GM12878 (cell line): ENCODE measurements at regions not wholly inside any gene's neighbourhood (a gene's known extent, or its start where the extent isn't known, plus 50 kb on each side); places are given as distances from the start of the nearest gene placed in this dataset.

Experiments
- ATAC-seq: fragments of 200-7000 bp; cut with Tn5 transposase; 3 replicates; pipeline ENCODE4 v1.9.1; 2020; ENCODE audit warnings: mild to moderate bottlenecking, moderate library complexity
- BruUV-seq: library from RNA; stranded (reverse); fragments of 400-500 nt; replicated peaks from 2 replicates; lab custom pipeline; 2021; lab: Mats Ljungman, UMichigan
- CTCF ChIA-PET: fragments of 300-600 bp; sonication (Branson Sonifier 250); formaldehyde crosslinking; extraction: SDS; loops from one replicate; lab custom pipeline; 2021; ENCODE audit warnings: inconsistent platforms; lab: Yijun Ruan, JAX
- POLR2A ChIA-PET: fragments of 350-600 bp; formaldehyde crosslinking; extraction: SDS; loops from one replicate; lab custom pipeline; 2021; ENCODE audit warnings: inconsistent platforms; lab: Charles Lee
- RAD21 ChIA-PET: fragments of 300-600 bp; sonication (Branson Sonifier 250); formaldehyde crosslinking; loops from one replicate; lab custom pipeline; 2023; ENCODE audit warnings: antibody characterized with exemption; ENCODE audit not compliant: unreplicated experiment; lab: Charles Lee
- SMC1A ChIA-PET: fragments of 300-600 bp; sonication (Branson Sonifier 250); formaldehyde crosslinking; loops from one replicate; lab custom pipeline; 2023; ENCODE audit not compliant: unreplicated experiment, uncharacterized antibody; lab: Charles Lee
- DNase-seq: peaks from one replicate; pipeline ENCODE4 v3.0.0-alpha.2; 2011; ENCODE audit warnings: low read depth, low spot score
- FAIRE-seq: peaks from 3 replicates; lab custom pipeline; 2011; peaks lifted over from hg19 to GRCh38; lab: Jason Lieb, UNC
- H2AFZ ChIP-seq: 2 replicates; pipeline ENCODE4 v1.6.0; 2011; ENCODE audit warnings: low read depth, low read length, control low read depth; ENCODE audit not compliant: control insufficient read depth
- H3K27ac ChIP-seq: 2 replicates; pipeline ENCODE4 v1.5.1; 2011; ENCODE audit warnings: control low read depth; ENCODE audit not compliant: control insufficient read depth, insufficient read depth
- H3K27me3 ChIP-seq, 2 experiments: replicated peaks in 1 of 2; 2 replicates each; pipeline versions ENCODE4 v1.6.0 to v1.6.1; 2011; ENCODE audit warnings: low read length in 1 of 2; ENCODE audit not compliant: control insufficient read depth in 2 of 2, insufficient read depth in 2 of 2
- H3K36me3 ChIP-seq, 2 experiments: 2 replicates each; pipeline ENCODE4 v1.5.1; 2011; ENCODE audit warnings: low read length in 1 of 2; ENCODE audit not compliant: control insufficient read depth in 2 of 2, insufficient read depth in 2 of 2
- H3K4me1 ChIP-seq: 2 replicates; pipeline ENCODE4 v1.6.1; 2011; ENCODE audit warnings: mild to moderate bottlenecking, low read length, moderate library complexity, mixed read lengths; ENCODE audit not compliant: control insufficient read depth, insufficient read depth
- H3K4me2 ChIP-seq: 2 replicates; pipeline ENCODE4 v1.6.0; 2011; ENCODE audit warnings: control low read depth; ENCODE audit not compliant: control insufficient read depth, insufficient read depth
- H3K4me3 ChIP-seq: fragments of 200-600 bp; sonication (generic); 2 replicates; pipeline ENCODE4 v1.5.1; 2016
- H3K79me2 ChIP-seq: 2 replicates; pipeline ENCODE4 v1.6.0; 2011; ENCODE audit warnings: low read length; ENCODE audit not compliant: control insufficient read depth, insufficient read depth
- H3K9ac ChIP-seq: 2 replicates; pipeline ENCODE4 v1.8.0; 2011; ENCODE audit warnings: low read length, control low read depth, mixed read lengths; ENCODE audit not compliant: control insufficient read depth, insufficient read depth
- H3K9me3 ChIP-seq: replicated peaks from 3 replicates; pipeline ENCODE4 v1.5.1; 2011; ENCODE audit warnings: mild to moderate bottlenecking, low read length; ENCODE audit not compliant: control insufficient read depth, insufficient read depth
- H4K20me1 ChIP-seq: 2 replicates; pipeline ENCODE4 v1.6.0; 2011; ENCODE audit not compliant: control insufficient read depth, insufficient read depth
- CHD2 ChIP-seq: IDR thresholded peaks from 2 replicates; pipeline ENCODE4 v1.6.1; 2011; ENCODE audit warnings: low read depth, low read length, improper control_type of control experiment, borderline replicate concordance
- CHD4 ChIP-seq: fragments of 200-600 bp; sonication (generic); IDR thresholded peaks from 2 replicates; pipeline ENCODE4 v1.6.1; 2016; ENCODE audit warnings: mild to moderate bottlenecking
- EP300 ChIP-seq, 2 experiments: fragments of 150-350 bp in 1 of 2; IDR thresholded peaks; 2 replicates each; pipeline ENCODE4 v1.6.1; 2011 to 2012; ENCODE audit warnings: low read depth in 2 of 2, low read length in 2 of 2, borderline replicate concordance in 1 of 2, improper control_type of control experiment in 1 of 2, inconsistent platforms in 1 of 2; ENCODE audit not compliant: control insufficient read depth in 1 of 2
- EZH2 ChIP-seq: IDR thresholded peaks from 2 replicates; pipeline ENCODE4 v1.6.1; 2012; ENCODE audit warnings: low read depth, mild to moderate bottlenecking, control low read depth, inconsistent platforms, low read length, borderline replicate concordance; ENCODE audit not compliant: control insufficient read depth
- IKZF1 ChIP-seq: fragments of 450-650 bp; conservative IDR thresholded peaks from 2 replicates; pipeline ENCODE4 v1.6.1; 2017; ENCODE audit warnings: antibody characterized with exemption, mild to moderate bottlenecking
- IKZF2 ChIP-seq, 2 experiments: fragments of 450-650 bp; IDR thresholded peaks; 2 replicates each; pipeline ENCODE4 v1.6.1; 2017; ENCODE audit warnings: mild to moderate bottlenecking in 2 of 2, moderate library complexity in 2 of 2
- IRF4 ChIP-seq: IDR thresholded peaks from 2 replicates; pipeline ENCODE4 v1.6.1; 2011; ENCODE audit warnings: low read depth, low read length
- NR2F1 ChIP-seq: fragments of 450-650 bp; conservative IDR thresholded peaks from 2 replicates; pipeline ENCODE4 v1.6.1; 2017; ENCODE audit warnings: mild to moderate bottlenecking
- POLR2AphosphoS2 ChIP-seq: IDR thresholded peaks from 2 replicates; pipeline ENCODE4 v1.6.1; 2011; ENCODE audit warnings: low read depth, mild to moderate bottlenecking, low read length, improper control_type of control experiment, moderate library complexity
- PRDM15 ChIP-seq: fragments of 450-650 bp; formaldehyde crosslinking; IDR thresholded peaks from 2 replicates; pipeline ENCODE4 v1.4.0; 2020; ENCODE audit warnings: mild to moderate bottlenecking, moderate library complexity
- REST ChIP-seq: IDR thresholded peaks from 2 replicates; pipeline ENCODE4 v1.6.1; 2012; ENCODE audit warnings: mild to moderate bottlenecking, low read depth, low read length
- TCF3 ChIP-seq: IDR thresholded peaks from 2 replicates; pipeline ENCODE4 v1.6.1; 2012; ENCODE audit warnings: low read depth, mild to moderate bottlenecking, low read length, borderline replicate concordance; ENCODE audit not compliant: insufficient read depth
- WGBS: methylation state at CpG from one replicate; pipeline ENCODE4 v1.1.6; 2016; ENCODE audit warnings: low lambda C conversion rate; ENCODE audit not compliant: insufficient replicate concordance, insufficient coverage; ENCODE audit errors: missing lambda C conversion rate; 5-methylcytosine and 5-hydroxymethylcytosine counted together
- in situ Hi-C: fragments of 300-500 bp; cut with MboI; formaldehyde crosslinking; loops from 9 replicates; pipeline ENCODE4 v1.14.3; 2018; ENCODE audit warnings: mixed read lengths
- intact Hi-C: fragments of 100-400 bp; cut with micrococcal nuclease; formaldehyde crosslinking; loops from one replicate; pipeline ENCODE4 v1.14.2; 2022; ENCODE audit not compliant: unreplicated experiment

- intact Hi-C loops = no loop called here
- no peak overlapping the region for H2AFZ ChIP-seq
- FAIRE-seq = no peak
- CTCF ChIA-PET = no interaction called here
- no peak overlapping the region for H3K27ac ChIP-seq
- H4K20me1 ChIP-seq = no peaks in the 10 kb centered on the region
- no peaks in the 10 kb centered on the region for H3K36me3 ChIP-seq
- no peak overlapping the region for H3K4me2 ChIP-seq
- no peak overlapping the region for H3K4me3 ChIP-seq
- SMC1A ChIA-PET = no interaction called here
- no peaks in the 10 kb centered on the region for H3K9me3 ChIP-seq
- RAD21 ChIA-PET = no interaction called here
- no peaks in the 10 kb centered on the region for H3K4me1 ChIP-seq
- no TSS peak for BruUV-seq
- TF ChIP-seq NR2F1 = no peak
- no peak for TF ChIP-seq EP300 (IDR thresholded peaks at IDR 0.05; ENCODE audit: borderline replicate concordance in 1 of 2, control insufficient read depth in 1 of 2, low read depth in 2 of 2, low read length in 2 of 2)
- no peak for TF ChIP-seq CHD4
- TF ChIP-seq IRF4 = no peak
- no peak for TF ChIP-seq TCF3
- no peak for TF ChIP-seq POLR2AphosphoS2
- TF ChIP-seq EZH2 = no peak
- TF ChIP-seq PRDM15 (CRISPR knock-in tag) = no peak
- no peak for TF ChIP-seq IKZF1
- no peak for TF ChIP-seq CHD2
- TF ChIP-seq IKZF2 (IDR thresholded peaks at IDR 0.05) = no peak
- no peak for TF ChIP-seq REST
- TF ChIP-seq, all 136 proteins: peak for 0
- H3K79me2 ChIP-seq = no peaks in the 10 kb centered on the region
- 0% methylated on average over 1 of the region's 1 CpG for WGBS
- no peak for DNase-seq
- no peak overlapping the region for H3K9ac ChIP-seq
- no peak for ATAC-seq
- POLR2A ChIA-PET = no interaction called here
- H3K27me3 ChIP-seq = peaks cover 0 to 2% of the 10 kb centered on the region in 2 experiments; a peak in 1 of 4 replicates
- in situ Hi-C loops = no loop called here
Observed at GRCh38 chr2:145404690-145405089, 884.8 kb upstream of the ZEB2 start.
